K562 (cell line): ENCODE measurements at regions not wholly inside any gene's neighbourhood (a gene's known extent, or its start where the extent isn't known, plus 50 kb on each side); places are given as distances from the start of the nearest gene placed in this dataset.

Source experiments
- ATAC-seq: fragments of 200-7000 bp; cut with Tn5 transposase; 3 replicates; pipeline ENCODE4 v1.9.1; 2020; ENCODE audit warnings: moderate library complexity
- BruUV-seq: library from RNA; stranded (reverse); fragments of 400-500 nt; replicated peaks from 2 replicates; lab custom pipeline; 2021; lab: Mats Ljungman, UMichigan
- CTCF ChIA-PET: fragments of 300-600 bp; formaldehyde crosslinking; extraction: SDS; loops from one replicate; lab custom pipeline; 2021; ENCODE audit warnings: low intra/inter-chr PET ratio; lab: Yijun Ruan, JAX
- POLR2A ChIA-PET: fragments of 300-600, 350-650 bp; sonication (Branson Sonifier 250); formaldehyde crosslinking; extraction: SDS; loops from one replicate; lab custom pipeline; 2021; ENCODE audit warnings: antibody characterized with exemption, inconsistent platforms; lab: Yijun Ruan, JAX
- DNase-seq, 4 experiments: peaks; one replicate each; pipeline versions ENCODE4 v3.0.0 to v3.0.0-alpha.2; 2011 to 2018; ENCODE audit warnings: low spot score in 3 of 4, mixed read lengths in 3 of 4; ENCODE audit errors: extremely low read depth in 1 of 4
- FAIRE-seq: peaks from 2 replicates; lab custom pipeline; 2011; peaks lifted over from hg19 to GRCh38; lab: Jason Lieb, UNC
- H2AFZ ChIP-seq: 2 replicates; pipeline ENCODE4 v1.6.0; 2011; ENCODE audit warnings: low read depth, low read length, control low read depth, inconsistent platforms
- H3K27ac ChIP-seq: fragments of 200-600 bp; 3 replicates; pipeline ENCODE4 v1.8.0; 2011; ENCODE audit warnings: low read depth, mild to moderate bottlenecking, control low read depth, inconsistent platforms, low read length, moderate library complexity, mixed read lengths; ENCODE audit errors: extremely low read depth
- H3K27me3 ChIP-seq, 2 experiments: fragments of 300-600 bp in 1 of 2; 2 replicates in 1 of 2; 3 replicates in 1 of 2; pipeline versions ENCODE4 v1.6.0 to v1.8.0; 2011; ENCODE audit warnings: inconsistent platforms in 2 of 2, low read length in 2 of 2, mild to moderate bottlenecking in 1 of 2, mixed read lengths in 1 of 2, moderate library complexity in 1 of 2; ENCODE audit not compliant: control insufficient read depth in 2 of 2, insufficient read depth in 2 of 2
- H3K36me3 ChIP-seq: fragments of 300-600 bp; 3 replicates; pipeline ENCODE4 v1.8.0; 2011; ENCODE audit warnings: mild to moderate bottlenecking, low read length, inconsistent platforms; ENCODE audit not compliant: control insufficient read depth, insufficient read depth
- H3K4me1 ChIP-seq, 2 experiments: fragments of 200-600 bp in 1 of 2; replicated peaks in 1 of 2; 2 replicates in 1 of 2; 3 replicates in 1 of 2; pipeline versions ENCODE4 v1.5.1 to v1.8.0; 2011; ENCODE audit warnings: inconsistent platforms in 2 of 2, low read length in 2 of 2, mild to moderate bottlenecking in 1 of 2, mixed read lengths in 1 of 2, moderate library complexity in 1 of 2; ENCODE audit not compliant: control insufficient read depth in 2 of 2, insufficient read depth in 2 of 2
- H3K4me2 ChIP-seq: 2 replicates; pipeline ENCODE4 v1.6.1; 2011; ENCODE audit warnings: low read length, control low read depth, inconsistent platforms, mixed read lengths; ENCODE audit not compliant: insufficient read depth
- H3K4me3 ChIP-seq: fragments of 200-600 bp; sonication (generic), shearing (Covaris generic); 2 replicates; pipeline ENCODE4 v1.5.1; 2016; ENCODE audit warnings: control low read depth, inconsistent platforms
- H3K79me2 ChIP-seq: fragments of 200-600 bp; 3 replicates; pipeline ENCODE4 v1.8.0; 2011; ENCODE audit warnings: low read length, inconsistent platforms; ENCODE audit not compliant: control insufficient read depth, insufficient read depth
- H3K9ac ChIP-seq, 2 experiments: 2 replicates each; pipeline versions ENCODE4 v1.6.0 to v1.6.1; 2011; ENCODE audit warnings: low read depth in 2 of 2, low read length in 2 of 2, control low read depth in 1 of 2, inconsistent platforms in 1 of 2, mild to moderate bottlenecking in 1 of 2, mixed read lengths in 1 of 2; ENCODE audit not compliant: insufficient read depth in 1 of 2
- H3K9me1 ChIP-seq: one replicate; pipeline ENCODE4 v1.6.0; 2011; ENCODE audit warnings: inconsistent platforms, mild to moderate bottlenecking, low read length, moderate library complexity; ENCODE audit not compliant: control insufficient read depth, insufficient read depth
- H3K9me3 ChIP-seq: replicated peaks from 2 replicates; pipeline ENCODE4 v1.5.1; 2011; ENCODE audit warnings: low read depth, low read length, inconsistent platforms; ENCODE audit not compliant: control insufficient read depth, insufficient read depth
- H4K20me1 ChIP-seq: replicated peaks from 2 replicates; pipeline ENCODE4 v1.6.1; 2011; ENCODE audit warnings: low read length, inconsistent platforms, mixed read lengths; ENCODE audit not compliant: control insufficient read depth, insufficient read depth
- CC2D1A ChIP-seq: fragments of 450-650 bp; IDR thresholded peaks from 2 replicates; pipeline ENCODE4 v1.6.1; 2017; ENCODE audit warnings: mild to moderate bottlenecking
- CHCHD3 ChIP-seq: fragments of 250-450 bp; sonication (Bioruptor Pico); IDR thresholded peaks from 2 replicates; pipeline ENCODE4 v2.1.2; 2022; ENCODE audit warnings: mild to moderate bottlenecking
- MAX ChIP-seq: sonication (generic); formaldehyde crosslinking; IDR thresholded peaks from 2 replicates; pipeline ENCODE4 v1.9.0; 2022; ENCODE audit warnings: mild to moderate bottlenecking, missing genetic modification reagents
- MYNN ChIP-seq, 2 experiments: sonication (generic); formaldehyde crosslinking in 1 of 2; IDR thresholded peaks; 2 replicates each; pipeline versions ENCODE4 v1.5.0 to v1.6.1; 2016 to 2020; ENCODE audit warnings: antibody characterized with exemption in 1 of 2, missing genetic modification reagents in 1 of 2
- RBM22 ChIP-seq: fragments of 200-400 bp; formaldehyde crosslinking; IDR thresholded peaks from 2 replicates; pipeline ENCODE4 v1.6.1; 2018; ENCODE audit warnings: low read length, low read depth; ENCODE audit not compliant: poor library complexity, severe bottlenecking
- SIRT6 ChIP-seq: IDR thresholded peaks from one replicate; pipeline ENCODE4 v1.6.1; 2012; ENCODE audit warnings: low read depth, mild to moderate bottlenecking, control low read depth, inconsistent platforms, low read length, moderate library complexity
- TFE3 ChIP-seq: fragments of 450-650 bp; formaldehyde crosslinking; IDR thresholded peaks from 2 replicates; pipeline ENCODE4 v1.4.0; 2020; ENCODE audit warnings: mild to moderate bottlenecking, mixed read lengths
- ZNF165 ChIP-seq: fragments of 250-450 bp; sonication (Bioruptor Pico); IDR thresholded peaks from 2 replicates; pipeline ENCODE4 v1.4.0; 2020; ENCODE audit warnings: borderline replicate concordance
- ZNF224 ChIP-seq: sonication (generic); formaldehyde crosslinking; IDR thresholded peaks from 2 replicates; pipeline ENCODE4 v1.8.0; 2022; ENCODE audit warnings: mild to moderate bottlenecking, missing genetic modification reagents
- ZNF589 ChIP-seq: fragments of 200-800 bp; sonication (Bioruptor generic); IDR thresholded peaks from 2 replicates; pipeline ENCODE4 v1.6.1; 2016; ENCODE audit warnings: low read depth, missing genetic modification characterization, missing compliant biosample characterization
- WGBS: fragments of 100-300 bp; shearing (Covaris generic); methylation state at CpG from one replicate; pipeline ENCODE4 v1.1.6; 2016; ENCODE audit warnings: low coverage, mixed read lengths; ENCODE audit not compliant: insufficient coverage; ENCODE audit errors: missing lambda C conversion rate; 5-methylcytosine and 5-hydroxymethylcytosine counted together
- in situ Hi-C: fragments of 300-500 bp; cut with MboI; formaldehyde crosslinking; loops from 4 replicates; pipeline ENCODE4 v1.15.0; 2018; ENCODE audit warnings: inconsistent platforms, mixed read lengths
- intact Hi-C: fragments of 100-400 bp; cut with micrococcal nuclease; formaldehyde crosslinking; loops from 2 replicates; pipeline ENCODE4 v1.14.2; 2022

GRCh38 chr6:169337886-169338445 lies 84.3 kb upstream of the THBS2 start:
- ATAC-seq = no peak
- no peaks in the 10 kb centered on the region for H4K20me1 ChIP-seq
- no peak overlapping the region for H3K4me3 ChIP-seq
- BruUV-seq = no TSS peak
- H3K36me3 ChIP-seq = no peaks in the 10 kb centered on the region
- no peaks in the 10 kb centered on the region for H3K9me1 ChIP-seq
- FAIRE-seq = no peak
- ChIA-PET CTCF (no interaction called here), POLR2A (interaction anchor here (0.6 kb wide), 1 partner anchor 342 kb away, joined by 3 read pairs; no protein-coding TSS in a partner anchor)
- TF ChIP-seq ZNF224 (CRISPR knock-in tag) = no peak
- TF ChIP-seq MAX (CRISPR knock-in tag) = no peak
- no peak for TF ChIP-seq MYNN (IDR thresholded peaks at IDR 0.05)
- no peak for TF ChIP-seq MYNN (CRISPR knock-in tag; IDR thresholded peaks at IDR 0.05)
- no peak for TF ChIP-seq TFE3 (CRISPR knock-in tag)
- no peak for TF ChIP-seq ZNF165 (CRISPR knock-in tag)
- no peak for TF ChIP-seq RBM22
- TF ChIP-seq CC2D1A = no peak
- TF ChIP-seq CHCHD3 (CRISPR knock-in tag) = no peak
- no peak for TF ChIP-seq ZNF589 (CRISPR knock-in tag)
- TF ChIP-seq SIRT6 = no peak
- H3K9me3 ChIP-seq = no peaks in the 10 kb centered on the region
- H2AFZ ChIP-seq = no peak overlapping the region
- intact Hi-C loops = no loop called here
- H3K9ac ChIP-seq = no peak overlapping the region
- in situ Hi-C loops = no loop called here
- peaks cover 0 to 4% of the 10 kb centered on the region in 2 experiments; a peak in 1 of 5 replicates for H3K4me1 ChIP-seq
- H3K4me2 ChIP-seq = no peak overlapping the region
- DNase-seq = no peak
- no peaks in the 10 kb centered on the region for H3K79me2 ChIP-seq
- WGBS = 1% methylated on average over 11 of the region's 11 CpGs
- H3K27me3 ChIP-seq = peaks cover 34 to 48% of the 10 kb centered on the region in 2 experiments
- H3K27ac ChIP-seq = no peak overlapping the region
